Vagina (tissue), 2 donors: ENCODE measurements at regions not wholly inside any gene's neighbourhood (a gene's known extent, or its start where the extent isn't known, plus 50 kb on each side); places are given as distances from the start of the nearest gene placed in this dataset.

Experiments used
- DNase-seq, 2 donors: peaks; one replicate each; pipeline ENCODE4 v3.0.0-alpha.2; 2017; ENCODE audit errors: extremely low spot score in 2 of 2
- H3K27ac ChIP-seq: fragments of 200-600 bp; sonication (generic); one replicate; pipeline ENCODE4 v1.5.1; 2019
- H3K27me3 ChIP-seq: fragments of 200-600 bp; sonication (generic); one replicate; pipeline ENCODE4 v1.5.1; 2019
- H3K36me3 ChIP-seq, 2 donors: fragments of 200-600 bp; sonication (generic); one replicate each; pipeline ENCODE4 v1.5.1; 2017 to 2019
- H3K4me1 ChIP-seq: fragments of 200-600 bp; sonication (generic); one replicate; pipeline ENCODE4 v1.5.1; 2019
- H3K4me3 ChIP-seq, 2 donors: fragments of 200-600 bp; sonication (generic); 1 replicate in 1 of 2; 2 replicates in 1 of 2; pipeline ENCODE4 v1.5.1; 2016 to 2019
- H3K9me3 ChIP-seq: fragments of 200-600 bp; sonication (generic); one replicate; pipeline ENCODE4 v1.5.1; 2019
- POLR2A ChIP-seq, 2 donors: fragments of 450-650 bp; IDR thresholded peaks; one replicate each; pipeline ENCODE4 v1.6.1; 2017; ENCODE audit warnings: antibody characterized with exemption in 2 of 2, mild to moderate bottlenecking in 2 of 2, moderate library complexity in 2 of 2
- POLR2AphosphoS5 ChIP-seq, 2 donors: sonication (generic); formaldehyde crosslinking; IDR thresholded peaks; one replicate each; pipeline ENCODE4 v1.9.0; 2017; ENCODE audit warnings: antibody characterized with exemption in 2 of 2, mild to moderate bottlenecking in 2 of 2, low read depth in 1 of 2; ENCODE audit not compliant: insufficient read depth in 1 of 2
- intact Hi-C: fragments of 100-400 bp; cut with DNase I; formaldehyde crosslinking; loops from one replicate; pipeline ENCODE4 v1.15.1; 2023
- TF ChIP-seq, protein P1 (sequence below), 3 experiments: fragments of 450-650 bp in 2 of 3; fragments of 200-600 bp in 1 of 3; sonication (generic) in 1 of 3; IDR thresholded peaks; one replicate each; pipeline ENCODE4 v1.5.1; 2017 to 2019; ENCODE audit warnings: antibody characterized with exemption in 3 of 3, mild to moderate bottlenecking in 2 of 3, moderate library complexity in 2 of 3

DNA sequence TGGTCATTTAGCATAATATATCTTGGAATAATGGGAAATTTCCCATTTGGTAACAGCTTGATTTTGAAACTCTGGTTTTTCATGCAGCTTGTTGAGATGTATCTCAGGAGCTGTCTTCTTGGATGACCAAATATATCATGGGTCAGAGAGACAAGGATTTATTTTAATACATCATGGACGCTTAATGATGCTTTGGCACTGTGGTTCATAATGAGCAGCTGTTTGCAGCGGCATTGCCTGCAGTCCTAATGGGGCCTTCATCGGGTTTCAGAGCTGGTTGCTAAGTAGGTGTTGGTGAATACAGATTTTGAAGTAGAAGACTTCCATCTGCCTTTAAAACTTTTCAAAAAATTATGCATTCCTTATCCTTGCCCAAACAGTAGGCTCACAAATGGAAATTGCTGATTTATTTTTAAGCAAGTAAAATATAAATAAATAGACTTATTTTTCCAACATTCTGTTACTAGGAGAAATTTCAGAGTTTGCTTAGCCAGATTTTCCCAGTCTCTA is 389.5 kb upstream of the FAT3 start:
- H3K36me3 ChIP-seq, result no peaks in the 10 kb centered on the region
- no peaks in the 10 kb centered on the region for H3K9me3 ChIP-seq
- TF ChIP-seq POLR2AphosphoS5 (IDR thresholded peaks at IDR 0.05; ENCODE audit: insufficient read depth in 1 of 2, low read depth in 1 of 2), result no peak
- TF ChIP-seq, protein P1, sequence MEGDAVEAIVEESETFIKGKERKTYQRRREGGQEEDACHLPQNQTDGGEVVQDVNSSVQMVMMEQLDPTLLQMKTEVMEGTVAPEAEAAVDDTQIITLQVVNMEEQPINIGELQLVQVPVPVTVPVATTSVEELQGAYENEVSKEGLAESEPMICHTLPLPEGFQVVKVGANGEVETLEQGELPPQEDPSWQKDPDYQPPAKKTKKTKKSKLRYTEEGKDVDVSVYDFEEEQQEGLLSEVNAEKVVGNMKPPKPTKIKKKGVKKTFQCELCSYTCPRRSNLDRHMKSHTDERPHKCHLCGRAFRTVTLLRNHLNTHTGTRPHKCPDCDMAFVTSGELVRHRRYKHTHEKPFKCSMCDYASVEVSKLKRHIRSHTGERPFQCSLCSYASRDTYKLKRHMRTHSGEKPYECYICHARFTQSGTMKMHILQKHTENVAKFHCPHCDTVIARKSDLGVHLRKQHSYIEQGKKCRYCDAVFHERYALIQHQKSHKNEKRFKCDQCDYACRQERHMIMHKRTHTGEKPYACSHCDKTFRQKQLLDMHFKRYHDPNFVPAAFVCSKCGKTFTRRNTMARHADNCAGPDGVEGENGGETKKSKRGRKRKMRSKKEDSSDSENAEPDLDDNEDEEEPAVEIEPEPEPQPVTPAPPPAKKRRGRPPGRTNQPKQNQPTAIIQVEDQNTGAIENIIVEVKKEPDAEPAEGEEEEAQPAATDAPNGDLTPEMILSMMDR (IDR thresholded peaks at IDR 0.05), result no peak
- TF ChIP-seq POLR2A (IDR thresholded peaks at IDR 0.05), result no peak
- no peak for DNase-seq
- no peaks in the 10 kb centered on the region for H3K27me3 ChIP-seq
- H3K4me1 ChIP-seq, result no peaks in the 10 kb centered on the region
- no peak overlapping the region for H3K4me3 ChIP-seq
- no peak overlapping the region for H3K27ac ChIP-seq
- intact Hi-C loops, result no loop called here

DNA sequence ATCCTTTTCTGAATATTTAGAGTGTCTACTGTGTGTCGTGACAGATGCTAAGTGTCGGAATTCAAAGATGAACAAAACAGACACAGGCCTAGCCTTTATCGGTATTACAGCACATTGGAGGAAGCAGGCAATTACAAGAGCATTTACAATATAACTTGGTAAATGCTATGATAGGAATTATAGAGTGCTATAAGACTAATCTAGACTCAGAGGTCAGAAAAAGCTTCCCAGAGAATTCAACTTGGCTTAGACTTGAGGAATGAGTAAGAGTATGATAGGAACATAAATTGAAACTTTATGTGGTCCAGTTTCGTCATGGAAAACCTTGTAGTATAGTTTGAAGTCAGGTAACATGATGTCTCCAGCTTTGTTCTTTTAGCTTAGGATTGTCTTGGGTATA is 395.7 kb upstream of the FAT3 start:
- TF ChIP-seq POLR2AphosphoS5 (IDR thresholded peaks at IDR 0.05; ENCODE audit: insufficient read depth in 1 of 2, low read depth in 1 of 2), result no peak
- H3K27me3 ChIP-seq, result no peaks in the 10 kb centered on the region
- DNase-seq, result no peak
- no peaks in the 10 kb centered on the region for H3K36me3 ChIP-seq
- H3K27ac ChIP-seq, result no peak overlapping the region
- H3K4me3 ChIP-seq, result no peak overlapping the region
- intact Hi-C loops, result no loop called here
- no peaks in the 10 kb centered on the region for H3K4me1 ChIP-seq
- H3K9me3 ChIP-seq, result no peaks in the 10 kb centered on the region

DNA sequence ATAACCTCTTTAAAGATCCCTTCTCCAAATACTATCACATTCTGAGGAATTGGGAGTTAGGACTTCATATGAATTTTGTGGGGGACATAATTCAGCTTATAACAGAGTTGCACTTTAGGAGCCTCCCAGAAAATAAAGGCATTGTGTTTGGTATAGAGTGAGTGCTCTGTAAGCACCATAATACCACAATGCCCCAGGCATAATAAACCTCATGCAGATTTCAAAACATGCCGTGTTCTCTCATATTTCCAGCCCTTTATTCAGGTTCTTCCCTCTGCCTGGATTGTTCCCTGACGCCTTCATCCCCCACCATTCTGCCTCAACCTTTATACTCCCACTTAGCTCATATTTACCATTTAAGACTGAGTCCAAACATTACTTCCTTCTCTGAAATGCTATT is 398.8 kb upstream of the FAT3 start:
- H3K4me3 ChIP-seq, result no peak overlapping the region
- no peak overlapping the region for H3K27ac ChIP-seq
- TF ChIP-seq POLR2A (IDR thresholded peaks at IDR 0.05), result no peak
- H3K4me1 ChIP-seq, result no peaks in the 10 kb centered on the region
- H3K27me3 ChIP-seq, result no peaks in the 10 kb centered on the region
- no peaks in the 10 kb centered on the region for H3K36me3 ChIP-seq
- no peaks in the 10 kb centered on the region for H3K9me3 ChIP-seq
- intact Hi-C loops, result no loop called here
- DNase-seq, result no peak

DNA sequence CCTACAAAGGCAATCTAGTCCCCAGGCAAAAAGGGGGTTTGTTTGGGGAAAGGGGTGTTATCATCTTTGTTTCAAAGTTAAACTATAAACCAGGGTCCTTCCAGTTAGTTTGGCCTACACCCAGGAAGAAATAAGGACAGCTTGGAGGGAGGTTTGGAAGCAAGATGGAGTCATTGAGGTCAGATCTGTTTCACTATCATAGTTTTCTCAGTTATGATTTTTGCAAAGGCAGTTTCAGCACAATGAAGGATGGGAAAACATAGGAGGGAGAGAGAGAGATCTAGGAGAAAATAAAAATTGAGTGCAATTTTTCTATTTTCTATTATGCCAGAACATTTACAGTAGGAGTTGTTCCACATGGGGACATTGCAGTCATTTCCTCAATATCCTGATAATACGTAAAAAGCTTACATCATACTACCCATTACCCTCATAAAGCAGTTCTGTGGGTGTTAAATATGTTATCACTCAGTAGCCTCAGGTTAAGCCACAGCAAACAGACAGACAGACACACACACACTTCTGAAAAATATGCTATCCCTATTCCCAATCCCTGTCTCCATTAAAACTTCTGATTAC is 401.3 kb upstream of the FAT3 start:
- no peak for DNase-seq
- no peaks in the 10 kb centered on the region for H3K36me3 ChIP-seq
- no peaks in the 10 kb centered on the region for H3K9me3 ChIP-seq
- H3K27ac ChIP-seq, result no peak overlapping the region
- no peak for TF ChIP-seq POLR2A (IDR thresholded peaks at IDR 0.05)
- TF ChIP-seq, protein P1 (IDR thresholded peaks at IDR 0.05), result no peak
- no peak for TF ChIP-seq POLR2AphosphoS5 (IDR thresholded peaks at IDR 0.05; ENCODE audit: insufficient read depth in 1 of 2, low read depth in 1 of 2)
- intact Hi-C loops, result no loop called here
- no peak overlapping the region for H3K4me3 ChIP-seq
- H3K27me3 ChIP-seq, result no peaks in the 10 kb centered on the region
- no peaks in the 10 kb centered on the region for H3K4me1 ChIP-seq

DNA sequence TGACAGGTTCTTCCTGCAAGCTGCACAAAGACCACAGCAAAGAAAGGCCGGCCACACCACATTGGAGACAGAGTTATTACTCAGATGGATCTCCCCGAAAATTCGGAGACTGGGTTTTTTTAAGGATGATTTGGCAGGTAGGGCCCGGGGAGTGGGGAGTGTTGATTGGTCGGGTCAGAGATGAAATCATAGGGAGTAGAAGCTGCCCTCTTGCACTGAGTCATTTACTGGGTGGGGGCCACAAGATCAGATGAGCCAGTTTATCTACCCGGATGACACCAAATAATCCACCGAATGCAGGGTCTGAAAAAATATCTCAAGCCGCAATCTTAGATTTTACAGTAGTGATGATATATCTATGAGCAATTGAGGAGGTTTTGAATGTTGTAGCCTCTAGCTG is 401.8 kb upstream of the FAT3 start:
- Histone ChIP-seq H3K36me3 (no peaks in the 10 kb centered on the region), H3K27ac (no peak overlapping the region), H3K4me3 (no peak overlapping the region), H3K4me1 (no peaks in the 10 kb centered on the region), H3K27me3 (no peaks in the 10 kb centered on the region), H3K9me3 (no peaks in the 10 kb centered on the region)
- no peak for DNase-seq
- TF ChIP-seq, protein P1 (IDR thresholded peaks at IDR 0.05), result no peak
- TF ChIP-seq POLR2AphosphoS5 (IDR thresholded peaks at IDR 0.05; ENCODE audit: insufficient read depth in 1 of 2, low read depth in 1 of 2) (no peak), POLR2A (IDR thresholded peaks at IDR 0.05) (no peak)
- intact Hi-C loops, result no loop called here

DNA sequence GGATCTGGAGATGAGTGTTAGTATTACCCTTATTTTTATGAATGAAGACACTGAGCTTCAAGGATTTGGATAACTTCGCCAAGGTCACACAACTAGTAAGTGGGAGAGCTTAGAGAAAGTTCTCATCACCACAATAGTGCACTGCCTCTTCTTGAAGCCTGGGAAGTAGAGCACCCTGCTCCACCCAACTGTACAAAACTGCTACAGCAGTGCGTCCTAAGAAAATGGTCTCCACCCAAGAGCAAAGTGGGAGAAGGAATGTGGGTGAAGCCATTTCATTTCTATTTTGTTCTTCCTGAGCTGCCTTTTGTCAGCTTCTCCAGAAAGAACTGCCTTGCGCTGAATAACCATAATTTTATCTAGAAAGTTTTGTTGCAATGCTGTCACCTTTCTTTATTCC is 403.9 kb upstream of the FAT3 start:
- intact Hi-C loops, result no loop called here
- Histone ChIP-seq H3K4me1 (no peaks in the 10 kb centered on the region), H3K4me3 (no peak overlapping the region), H3K36me3 (no peaks in the 10 kb centered on the region), H3K27ac (no peak overlapping the region), H3K9me3 (no peaks in the 10 kb centered on the region), H3K27me3 (no peaks in the 10 kb centered on the region)
- DNase-seq, result no peak
- TF ChIP-seq POLR2AphosphoS5 (IDR thresholded peaks at IDR 0.05; ENCODE audit: insufficient read depth in 1 of 2, low read depth in 1 of 2), result no peak
- TF ChIP-seq POLR2A (IDR thresholded peaks at IDR 0.05), result no peak
- TF ChIP-seq, protein P1 (IDR thresholded peaks at IDR 0.05), result no peak
